B cell (primary cell): ENCODE measurements at regions not wholly inside any gene's neighbourhood (a gene's known extent, or its start where the extent isn't known, plus 50 kb on each side); places are given as distances from the start of the nearest gene placed in this dataset.

ENCODE experiments used
- ATAC-seq: fragments of 200-7000 bp; cut with Tn5 transposase; one replicate; pipeline ENCODE4 v1.10.0; 2021; ENCODE audit warnings: low read depth, mild to moderate bottlenecking, moderate number of reproducible peaks, moderate library complexity
- CTCF ChIA-PET: fragments of 350-600 bp; sonication (Branson Sonifier 250); formaldehyde crosslinking; loops from one replicate; lab custom pipeline; 2021; ENCODE audit warnings: antibody characterized with exemption, inconsistent platforms; lab: Charles Lee
- POLR2A ChIA-PET: fragments of 350-600 bp; sonication (Branson Sonifier 250); formaldehyde crosslinking; loops from one replicate; lab custom pipeline; 2021; ENCODE audit warnings: antibody characterized with exemption; lab: Charles Lee
- DNase-seq: peaks from one replicate; pipeline ENCODE4 v3.0.0; 2013
- H2AFZ ChIP-seq: 2 replicates; pipeline ENCODE4 v1.6.1; 2012; ENCODE audit warnings: mild to moderate bottlenecking, low read depth, low read length; ENCODE audit not compliant: insufficient read depth, poor library complexity, severe bottlenecking
- H3K27ac ChIP-seq, 2 donors: 1 replicate in 1 of 2; 2 replicates in 1 of 2; pipeline ENCODE4 v1.5.1; 2012 to 2013; ENCODE audit warnings: low read length in 2 of 2, mild to moderate bottlenecking in 2 of 2, moderate library complexity in 1 of 2
- H3K27me3 ChIP-seq, 4 experiments: fragments of 200-600 bp in 1 of 4; sonication (generic) in 1 of 4; replicated peaks in 1 of 4; 1 replicate in 2 of 4; 2 replicates in 2 of 4; pipeline versions ENCODE4 v1.6.1 to v1.7.0; 2013 to 2016; ENCODE audit warnings: low read length in 3 of 4, mild to moderate bottlenecking in 2 of 4, mixed read lengths in 1 of 4, moderate library complexity in 1 of 4; ENCODE audit not compliant: insufficient read depth in 4 of 4, control insufficient read depth in 3 of 4; ENCODE audit errors: control extremely low read depth in 1 of 4
- H3K36me3 ChIP-seq, 2 experiments: replicated peaks in 1 of 2; 1 replicate in 1 of 2; 2 replicates in 1 of 2; pipeline versions ENCODE4 v1.6.1 to v1.7.1; 2013; ENCODE audit warnings: low read length in 1 of 2; ENCODE audit not compliant: insufficient read depth in 2 of 2, control insufficient read depth in 1 of 2; ENCODE audit errors: control extremely low read depth in 1 of 2, extremely low read depth in 1 of 2
- H3K4me1 ChIP-seq, 2 donors: fragments of 200-600 bp in 1 of 2; sonication (generic) in 1 of 2; 1 replicate in 1 of 2; 2 replicates in 1 of 2; pipeline versions ENCODE4 v1.5.1 to v1.6.1; 2013 to 2017; ENCODE audit warnings: low read length in 2 of 2; ENCODE audit not compliant: control insufficient read depth in 2 of 2, insufficient read depth in 2 of 2
- H3K4me2 ChIP-seq: replicated peaks from 2 replicates; pipeline ENCODE3; 2012; ENCODE audit warnings: mild to moderate bottlenecking, low read depth, low read length; ENCODE audit not compliant: poor library complexity, severe bottlenecking
- H3K4me3 ChIP-seq, 5 experiments: fragments of 200-600 bp in 1 of 5; sonication (generic) in 1 of 5; 1 replicate in 3 of 5; 2 replicates in 2 of 5; pipeline versions ENCODE4 v1.5.1 to v1.7.0; 2011 to 2016; ENCODE audit warnings: low read length in 4 of 5, mild to moderate bottlenecking in 4 of 5, low read depth in 2 of 5, control low read depth in 1 of 5, moderate library complexity in 1 of 5; ENCODE audit not compliant: insufficient read depth in 1 of 5; ENCODE audit errors: control extremely low read depth in 1 of 5, extremely low read depth in 1 of 5
- H3K79me2 ChIP-seq: fragments of 200-600 bp; sonication (generic); one replicate; pipeline ENCODE4 v1.6.0; 2016; ENCODE audit warnings: low read length; ENCODE audit not compliant: control insufficient read depth, insufficient read depth
- H3K9ac ChIP-seq: fragments of 200-600 bp; sonication (generic); 2 replicates; pipeline ENCODE4 v1.6.1; 2017; ENCODE audit warnings: mild to moderate bottlenecking, low read length, moderate library complexity
- H3K9me3 ChIP-seq, 3 donors: one replicate each; pipeline versions ENCODE4 v1.6.1 to v1.7.1; 2013; ENCODE audit warnings: low read length in 2 of 3; ENCODE audit not compliant: control insufficient read depth in 2 of 3, insufficient read depth in 1 of 3; ENCODE audit errors: control extremely low read depth in 1 of 3
- H4K20me1 ChIP-seq: 2 replicates; pipeline ENCODE4 v1.6.0; 2012; ENCODE audit warnings: mild to moderate bottlenecking, low read length; ENCODE audit not compliant: insufficient read depth, control insufficient read depth, poor library complexity, severe bottlenecking
- H3K27ac Mint-ChIP-seq: one replicate; pipeline ENCODE4 v1.8.0; 2021; ENCODE audit warnings: mixed read lengths
- H3K27me3 Mint-ChIP-seq: one replicate; pipeline ENCODE4 v1.8.0; 2021; ENCODE audit warnings: mixed read lengths
- H3K4me1 Mint-ChIP-seq: one replicate; pipeline ENCODE4 v1.8.0; 2021; ENCODE audit warnings: mixed read lengths
- H3K4me3 Mint-ChIP-seq: one replicate; pipeline ENCODE4 v1.8.0; 2021; ENCODE audit warnings: mixed read lengths
- H3K9me3 Mint-ChIP-seq: one replicate; pipeline ENCODE4 v1.8.0; 2022; ENCODE audit warnings: mixed read lengths; ENCODE audit not compliant: insufficient read depth
- EZH2 ChIP-seq: IDR thresholded peaks from 2 replicates; pipeline ENCODE4 v1.6.1; 2012; ENCODE audit warnings: borderline replicate concordance, low read depth, mild to moderate bottlenecking, moderate library complexity, low read length; ENCODE audit not compliant: insufficient read depth, poor library complexity, severe bottlenecking
- WGBS: methylation state at CpG from one replicate; pipeline ENCODE4 v1.1.5; 2013; ENCODE audit warnings: missing lambda C conversion rate; ENCODE audit not compliant: insufficient coverage; 5-methylcytosine and 5-hydroxymethylcytosine counted together
- intact Hi-C: fragments of 100-400 bp; cut with micrococcal nuclease; formaldehyde crosslinking; loops from one replicate; pipeline ENCODE4 v1.10.0; 2022
- TF ChIP-seq, protein P1 (sequence below): fragments of 200-600 bp; IDR thresholded peaks from one replicate; pipeline ENCODE4 v1.8.0; 2022; ENCODE audit warnings: antibody characterized with exemption, mild to moderate bottlenecking

DNA sequence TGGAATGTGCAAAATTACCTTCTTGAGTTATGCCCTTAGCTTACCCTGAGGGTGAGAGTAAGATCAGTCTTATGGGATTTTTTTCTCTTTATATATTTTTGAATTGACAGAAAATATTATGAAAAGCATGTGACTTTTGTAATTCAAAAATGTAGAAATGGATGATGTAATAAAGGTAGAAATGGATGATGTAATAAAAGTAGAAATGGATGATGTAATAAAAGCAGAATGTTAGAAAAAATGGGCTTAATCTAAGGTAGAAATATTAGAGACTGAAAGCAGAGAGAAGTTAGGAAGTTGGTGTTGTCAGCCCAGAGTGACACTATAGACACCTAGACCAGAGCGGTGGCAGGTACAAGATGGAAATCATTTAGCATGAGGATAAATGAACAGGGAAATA lies 107.1 kb upstream of the THSD7B start:
- Histone ChIP-seq H3K4me3 (no peak overlapping the region), H2AFZ (no peak overlapping the region), H3K27me3 (no peaks in the 10 kb centered on the region), H3K27ac (no peak overlapping the region), H3K4me1 (no peaks in the 10 kb centered on the region), H3K4me2 (no peak overlapping the region), H3K9me3 (no peaks in the 10 kb centered on the region), H3K79me2 (no peaks in the 10 kb centered on the region), H4K20me1 (no peaks in the 10 kb centered on the region), H3K9ac (no peak overlapping the region), H3K36me3 (no peaks in the 10 kb centered on the region)
- POLR2A ChIA-PET, result no interaction called here
- no peaks in the 10 kb centered on the region for H3K4me1 Mint-ChIP-seq
- ATAC-seq (no peak), DNase-seq (no peak)
- H3K27me3 Mint-ChIP-seq, result peaks cover 11% of the 10 kb centered on the region
- TF ChIP-seq EZH2, result no peak
- TF ChIP-seq, protein P1, sequence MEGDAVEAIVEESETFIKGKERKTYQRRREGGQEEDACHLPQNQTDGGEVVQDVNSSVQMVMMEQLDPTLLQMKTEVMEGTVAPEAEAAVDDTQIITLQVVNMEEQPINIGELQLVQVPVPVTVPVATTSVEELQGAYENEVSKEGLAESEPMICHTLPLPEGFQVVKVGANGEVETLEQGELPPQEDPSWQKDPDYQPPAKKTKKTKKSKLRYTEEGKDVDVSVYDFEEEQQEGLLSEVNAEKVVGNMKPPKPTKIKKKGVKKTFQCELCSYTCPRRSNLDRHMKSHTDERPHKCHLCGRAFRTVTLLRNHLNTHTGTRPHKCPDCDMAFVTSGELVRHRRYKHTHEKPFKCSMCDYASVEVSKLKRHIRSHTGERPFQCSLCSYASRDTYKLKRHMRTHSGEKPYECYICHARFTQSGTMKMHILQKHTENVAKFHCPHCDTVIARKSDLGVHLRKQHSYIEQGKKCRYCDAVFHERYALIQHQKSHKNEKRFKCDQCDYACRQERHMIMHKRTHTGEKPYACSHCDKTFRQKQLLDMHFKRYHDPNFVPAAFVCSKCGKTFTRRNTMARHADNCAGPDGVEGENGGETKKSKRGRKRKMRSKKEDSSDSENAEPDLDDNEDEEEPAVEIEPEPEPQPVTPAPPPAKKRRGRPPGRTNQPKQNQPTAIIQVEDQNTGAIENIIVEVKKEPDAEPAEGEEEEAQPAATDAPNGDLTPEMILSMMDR, result no peak
- 100% methylated on average over 1 of the region's 1 CpG for WGBS
- no peak overlapping the region for H3K4me3 Mint-ChIP-seq
- CTCF ChIA-PET, result no interaction called here
- intact Hi-C loops, result no loop called here
- H3K9me3 Mint-ChIP-seq, result no peaks in the 10 kb centered on the region
- H3K27ac Mint-ChIP-seq, result no peak overlapping the region

DNA sequence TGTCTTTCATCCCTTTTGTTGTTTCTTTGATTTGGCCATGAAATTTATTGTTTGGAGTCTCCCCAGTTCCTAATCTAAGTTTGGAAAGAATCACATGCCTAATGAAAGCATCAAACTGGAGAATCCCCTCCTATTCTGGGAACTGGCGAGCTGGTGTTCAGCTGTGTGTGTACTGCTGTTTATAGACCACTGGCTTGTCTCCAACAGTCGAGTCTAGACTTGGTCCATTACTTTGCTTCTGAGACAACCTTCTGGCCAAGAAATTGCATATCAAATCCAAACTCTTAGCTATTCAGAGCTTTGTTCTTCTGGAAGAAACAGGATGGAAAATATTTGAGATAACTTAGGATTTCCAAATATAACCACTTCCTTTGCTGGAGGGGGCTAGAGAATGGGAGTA lies 111.5 kb upstream of the THSD7B start:
- no peak for DNase-seq
- Histone ChIP-seq H3K9me3 (no peaks in the 10 kb centered on the region), H3K4me1 (no peaks in the 10 kb centered on the region), H3K36me3 (no peaks in the 10 kb centered on the region), H3K9ac (no peak overlapping the region), H3K79me2 (no peaks in the 10 kb centered on the region), H3K27me3 (no peaks in the 10 kb centered on the region), H4K20me1 (no peaks in the 10 kb centered on the region), H3K27ac (no peak overlapping the region), H3K4me3 (no peak overlapping the region), H3K4me2 (no peak overlapping the region), H2AFZ (no peak overlapping the region)
- TF ChIP-seq, protein P1, result no peak
- no peak for TF ChIP-seq EZH2
- intact Hi-C loops, result no loop called here
- Mint-ChIP-seq H3K27ac (no peak overlapping the region), H3K4me3 (no peak overlapping the region), H3K27me3 (peaks cover 18% of the 10 kb centered on the region), H3K9me3 (no peaks in the 10 kb centered on the region), H3K4me1 (no peaks in the 10 kb centered on the region)
- ATAC-seq, result no peak
- POLR2A ChIA-PET, result no interaction called here
- no CpG with 5 or more reads among the region's 2 CpGs for WGBS
- CTCF ChIA-PET, result no interaction called here
